Fibroblast of skin of back (primary cell): ENCODE measurements at regions not wholly inside any gene's neighbourhood (a gene's known extent, or its start where the extent isn't known, plus 50 kb on each side); places are given as distances from the start of the nearest gene placed in this dataset.
"Not testable (repeated sequence)": the region's sequence is repeated elsewhere in the genome, so short reads cannot be mapped to it uniquely, and the experiment has no call there.

Source experiments
- DNase-seq: peaks from one replicate; pipeline ENCODE4 v3.0.0-alpha.2; 2013

DNA sequence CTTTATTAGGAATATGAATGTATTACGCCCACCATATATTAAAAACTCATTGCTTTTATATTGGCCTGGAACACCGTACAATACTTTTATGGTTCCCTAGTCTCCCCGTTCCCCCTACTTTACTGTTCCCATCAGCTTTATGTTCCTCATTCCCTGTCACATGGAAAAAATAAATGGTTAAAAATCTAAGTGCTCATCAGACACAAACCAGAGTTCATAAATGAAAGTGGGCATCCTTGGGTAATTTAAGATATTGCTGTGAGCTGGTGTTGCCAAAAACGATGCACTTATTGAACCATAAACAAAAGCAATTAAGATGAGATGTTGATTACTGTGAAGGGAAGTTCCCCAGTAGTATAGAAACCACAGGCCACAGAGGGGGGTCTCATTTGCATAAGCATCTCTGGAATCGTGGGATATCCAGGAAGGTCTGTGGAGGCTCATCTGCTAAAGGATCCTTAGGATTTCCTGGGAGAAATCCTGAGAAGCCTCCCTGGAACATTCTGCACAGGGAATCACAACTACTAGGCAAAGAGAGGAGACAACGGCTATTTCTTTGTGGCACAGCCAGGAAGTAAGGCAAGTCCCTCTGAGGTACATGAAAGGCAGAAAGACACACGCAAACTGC lies 591.4 kb upstream of the CDH11 start:
- DNase-seq: no peak

DNA sequence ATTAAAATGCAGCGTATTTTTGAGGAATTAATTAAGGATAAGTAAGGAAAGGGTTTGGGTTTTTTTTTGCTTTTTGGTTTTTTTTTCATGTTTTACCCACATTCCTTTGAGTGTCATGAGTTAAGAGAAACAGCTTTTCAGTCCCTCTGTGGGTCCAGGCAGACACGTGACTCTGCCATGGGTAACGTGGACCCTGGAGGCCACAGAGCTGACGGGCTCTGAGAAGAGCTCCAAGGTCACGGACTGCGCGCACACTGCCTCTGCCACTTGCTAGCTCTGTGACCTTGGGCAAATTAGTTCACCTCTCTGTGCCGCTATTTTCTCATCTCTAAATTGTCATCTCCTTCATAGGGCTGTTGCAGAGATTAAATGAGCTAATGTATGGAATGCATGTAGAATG lies 588.2 kb upstream of the CDH11 start:
- DNase-seq: no peak

DNA sequence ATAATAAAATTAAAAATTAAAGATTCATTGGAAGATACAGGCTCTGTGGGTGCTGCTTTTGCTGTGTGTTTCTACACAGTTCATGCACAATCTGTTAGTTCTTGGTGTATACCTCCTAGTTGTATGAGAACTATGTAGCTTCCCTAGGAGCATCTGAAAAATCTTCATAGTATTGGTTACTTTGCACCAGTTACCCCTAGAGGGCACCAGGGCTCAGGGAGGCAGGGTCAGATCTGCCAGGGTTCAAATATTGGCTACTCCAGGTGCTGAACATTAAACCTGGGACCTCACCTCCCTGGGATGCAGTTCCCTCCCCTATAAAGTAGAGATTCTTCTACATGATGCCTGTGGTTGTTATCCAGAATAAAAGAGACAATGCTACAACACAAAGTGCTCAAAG lies 583.0 kb upstream of the CDH11 start:
- no peak for DNase-seq

DNA sequence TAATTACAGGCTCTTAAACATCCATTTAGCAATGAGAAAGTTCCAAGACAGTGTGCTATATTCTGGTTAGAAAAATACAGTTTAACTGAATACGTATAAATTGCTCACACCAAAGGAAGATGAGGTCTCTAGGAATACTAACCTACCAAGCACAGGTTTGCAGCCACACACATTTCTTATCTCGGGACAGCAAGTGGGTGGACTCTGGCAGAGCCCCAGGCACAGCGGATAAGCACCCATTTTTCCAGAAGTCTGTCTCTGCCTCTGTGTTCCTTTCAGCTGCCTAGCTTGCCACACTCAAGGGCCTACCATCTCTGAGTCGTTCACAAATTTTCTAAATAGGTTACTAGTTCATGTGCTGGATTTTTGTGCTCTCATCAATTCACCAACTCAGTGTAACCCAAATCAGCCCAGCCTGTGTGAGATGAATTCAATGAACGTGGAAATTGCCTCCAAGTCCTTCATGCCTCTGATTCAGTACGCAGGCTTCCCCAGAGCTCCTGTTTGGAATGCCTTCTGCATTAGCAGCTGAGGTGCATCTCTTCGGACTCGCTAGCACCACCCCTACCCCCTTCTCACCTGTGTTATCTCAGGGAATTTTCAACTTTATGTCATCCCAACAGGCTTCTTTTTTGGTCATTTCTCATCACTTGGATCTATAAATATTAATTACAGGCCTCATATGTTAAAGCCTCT lies 581.0 kb upstream of the CDH11 start:
- no peak for DNase-seq

DNA sequence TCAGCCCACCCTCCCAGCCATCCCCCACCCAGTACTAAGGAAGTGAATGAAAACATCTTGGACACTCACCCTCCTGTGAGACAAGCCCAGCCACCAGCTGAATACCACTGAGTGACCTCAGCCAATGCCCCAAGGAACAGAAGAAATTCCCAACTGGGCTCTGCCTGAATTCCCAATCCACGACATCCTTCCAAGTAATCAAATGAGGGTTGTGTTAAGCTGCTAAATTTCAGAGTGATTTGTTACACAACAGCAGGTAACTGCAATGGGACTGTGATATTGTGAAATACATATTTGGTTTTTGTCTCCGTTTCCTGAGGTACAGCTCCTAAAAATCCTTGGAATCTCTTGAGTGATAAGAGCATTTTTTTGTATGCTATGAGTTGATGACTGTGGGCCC lies 578.7 kb upstream of the CDH11 start:
- peak; percentile 60 for DNase-seq

DNA sequence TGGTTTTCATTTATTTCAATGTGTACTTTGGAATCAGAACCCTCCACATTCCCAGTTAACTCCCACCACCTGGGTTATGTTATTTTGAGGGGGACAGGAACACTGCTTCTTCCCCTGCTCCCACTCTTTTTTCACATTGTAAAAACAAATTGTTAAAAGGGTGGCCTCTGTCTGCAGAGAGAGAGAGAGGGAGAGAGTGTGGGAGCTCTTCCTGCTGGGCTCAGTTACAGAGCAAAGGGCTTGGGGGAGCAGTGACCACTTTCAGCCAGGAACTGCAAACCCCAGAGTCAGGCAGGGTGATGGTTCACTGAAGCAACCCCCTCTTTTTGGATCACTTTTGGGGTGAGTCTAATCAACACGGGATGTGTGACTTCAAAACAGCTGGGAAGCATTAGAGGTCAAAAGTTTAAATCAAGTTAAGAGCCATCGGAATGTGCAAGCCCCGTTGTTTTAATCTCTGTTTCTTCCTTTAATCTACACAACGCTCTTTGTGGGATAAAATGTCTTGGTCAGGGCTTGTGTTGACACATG lies 577.0 kb upstream of the CDH11 start:
- peak; percentile 64 for DNase-seq

DNA sequence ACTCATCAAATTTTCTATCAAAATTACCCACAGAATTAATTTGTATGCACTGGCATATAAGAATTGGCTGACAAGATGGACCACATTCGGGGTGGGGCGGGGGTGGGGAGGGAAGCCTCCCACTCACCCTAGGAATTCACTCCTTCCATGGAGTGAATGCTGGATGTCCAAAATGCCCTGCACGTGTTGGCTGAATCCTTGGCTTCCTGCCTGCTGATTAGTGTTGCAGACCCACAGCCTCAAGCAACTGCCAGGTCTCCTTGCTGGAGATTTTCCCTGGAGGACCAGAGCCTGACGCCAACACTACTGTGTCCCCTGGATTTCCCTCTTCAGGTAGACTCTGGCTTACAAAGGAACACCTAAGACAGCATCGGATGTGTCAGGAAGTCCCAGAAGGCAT lies 575.7 kb upstream of the CDH11 start:
- no peak for DNase-seq

DNA sequence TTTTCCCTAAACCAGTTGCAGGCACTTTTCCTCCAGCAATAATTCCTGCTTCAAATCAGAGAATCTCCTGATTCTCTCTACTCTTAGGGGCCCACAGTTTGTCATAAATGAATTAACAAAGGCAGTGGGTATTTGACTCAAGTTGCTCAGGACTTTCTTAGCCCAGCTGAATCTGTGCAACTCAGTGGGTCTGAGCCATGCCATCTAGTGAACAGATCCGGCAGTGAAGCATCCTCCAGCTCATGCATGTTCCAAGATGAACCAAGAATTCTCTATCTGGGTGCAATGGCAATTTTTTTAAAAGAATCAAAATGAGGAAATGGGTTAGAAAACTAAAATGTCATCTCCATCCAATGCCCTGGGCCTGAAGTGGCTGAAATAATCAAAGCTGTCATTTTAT lies 575.2 kb upstream of the CDH11 start:
- no peak for DNase-seq

DNA sequence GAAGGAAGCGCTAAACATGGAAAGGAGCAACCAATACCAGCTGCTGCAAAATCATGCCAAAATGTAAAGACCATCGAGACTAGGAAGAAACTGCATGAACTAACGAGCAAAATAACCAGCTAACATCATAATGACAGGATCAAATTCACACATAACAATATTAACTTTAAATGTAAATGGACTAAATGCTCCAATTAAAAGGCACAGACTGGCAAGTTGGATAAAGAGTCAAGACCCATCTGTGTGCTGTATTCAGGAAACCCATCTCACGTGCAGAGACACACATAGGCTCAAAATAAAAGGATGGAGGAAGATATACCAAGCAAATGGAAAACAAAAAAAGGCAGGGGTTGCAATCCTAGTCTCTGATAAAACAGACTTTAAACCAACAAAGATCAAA lies 570.0 kb upstream of the CDH11 start:
- not testable (repeated sequence) for DNase-seq

DNA sequence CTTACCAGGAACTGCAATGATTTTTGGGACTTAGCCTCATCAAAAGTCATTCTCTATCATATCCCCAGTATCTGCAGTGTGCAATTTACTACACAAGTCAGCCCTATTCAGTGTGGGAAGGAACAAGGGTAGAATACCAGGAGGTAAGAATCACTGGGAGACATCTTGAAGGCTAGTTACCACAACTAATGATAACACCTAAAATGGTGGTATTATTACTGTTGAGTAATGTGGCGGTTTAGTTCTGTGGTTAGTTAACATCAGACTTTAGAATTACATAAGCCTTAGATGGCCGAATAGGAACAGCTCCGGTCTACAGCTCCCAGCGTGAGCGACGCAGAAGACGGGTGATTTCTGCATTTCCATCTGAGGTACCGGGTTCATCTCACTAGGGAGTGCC lies 567.9 kb upstream of the CDH11 start:
- DNase-seq: no peak

DNA sequence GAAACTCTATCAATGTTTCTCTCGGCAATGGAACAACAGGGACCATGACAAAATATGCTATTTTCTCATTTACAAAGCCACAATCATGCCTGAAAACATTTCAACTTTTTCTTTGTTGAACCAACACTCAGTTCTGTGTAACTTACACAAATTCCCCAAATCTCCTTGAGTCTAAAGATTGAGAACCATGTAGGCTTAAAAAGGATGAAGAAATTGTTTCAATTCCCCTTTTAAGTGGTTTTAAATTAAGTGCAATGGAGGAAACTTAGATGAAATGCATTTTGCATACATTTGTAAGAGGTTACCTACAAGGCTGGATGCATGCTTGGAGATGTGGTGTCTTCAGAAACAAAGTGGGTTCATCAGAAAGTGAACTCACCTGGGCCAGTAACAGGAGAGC lies 566.4 kb upstream of the CDH11 start:
- DNase-seq: no peak

DNA sequence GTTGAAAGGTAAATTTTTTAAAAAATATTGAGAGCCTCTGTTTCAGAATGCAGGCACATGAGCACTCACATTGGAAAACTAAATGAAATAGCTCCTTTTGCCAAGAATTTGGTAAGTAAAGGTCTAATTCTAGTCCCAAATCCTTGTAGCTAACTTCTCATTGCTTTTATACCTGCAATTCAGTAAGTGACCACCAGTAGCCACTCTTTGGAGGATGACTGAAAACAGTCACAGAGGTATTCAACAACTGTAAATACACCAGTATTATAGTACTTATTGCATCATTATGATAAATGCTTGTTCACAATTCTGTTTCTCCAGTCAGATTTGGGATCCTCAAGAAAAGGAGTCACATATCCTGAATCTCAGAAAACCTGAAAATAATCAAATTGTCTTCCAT lies 562.4 kb upstream of the CDH11 start:
- DNase-seq: no peak

DNA sequence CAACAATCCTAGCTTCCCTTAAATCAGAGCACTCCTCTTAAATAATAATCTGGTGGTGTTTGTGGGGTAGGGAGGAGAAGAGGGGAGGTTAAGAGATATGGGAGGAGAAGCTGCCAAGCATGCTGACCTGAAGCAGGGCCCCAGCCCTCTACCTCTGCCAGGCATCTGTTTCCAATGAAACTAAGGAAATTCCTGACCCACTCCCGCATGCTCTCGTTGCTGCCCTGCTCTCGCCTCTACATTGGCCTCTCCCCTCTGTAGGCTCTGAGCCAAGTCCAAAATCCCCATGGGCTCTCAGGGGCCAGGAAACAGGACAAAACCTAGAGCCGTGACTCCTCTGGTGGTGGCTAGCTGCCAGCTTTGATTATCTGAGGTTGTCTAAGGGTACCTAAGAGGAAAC lies 559.5 kb upstream of the CDH11 start:
- DNase-seq: no peak

DNA sequence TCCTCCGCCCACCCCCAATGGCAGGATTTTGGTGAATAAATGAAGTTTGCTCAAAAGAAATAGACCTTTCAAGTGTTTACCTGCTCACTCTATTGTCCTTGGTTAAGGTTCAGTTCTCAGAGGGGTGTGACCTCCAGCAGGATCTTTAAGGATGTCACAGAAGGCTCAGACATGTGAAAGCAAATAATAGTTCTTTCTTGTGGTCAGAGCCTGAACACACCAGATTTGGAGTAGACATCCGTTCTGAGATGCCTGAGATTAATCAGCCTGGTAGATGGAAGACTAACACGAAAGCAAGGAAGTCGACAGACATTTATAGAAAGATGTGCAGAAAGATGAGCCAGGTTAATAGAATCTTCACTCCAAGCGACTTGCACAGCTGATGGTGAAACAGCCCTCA lies 557.9 kb upstream of the CDH11 start:
- no peak for DNase-seq

DNA sequence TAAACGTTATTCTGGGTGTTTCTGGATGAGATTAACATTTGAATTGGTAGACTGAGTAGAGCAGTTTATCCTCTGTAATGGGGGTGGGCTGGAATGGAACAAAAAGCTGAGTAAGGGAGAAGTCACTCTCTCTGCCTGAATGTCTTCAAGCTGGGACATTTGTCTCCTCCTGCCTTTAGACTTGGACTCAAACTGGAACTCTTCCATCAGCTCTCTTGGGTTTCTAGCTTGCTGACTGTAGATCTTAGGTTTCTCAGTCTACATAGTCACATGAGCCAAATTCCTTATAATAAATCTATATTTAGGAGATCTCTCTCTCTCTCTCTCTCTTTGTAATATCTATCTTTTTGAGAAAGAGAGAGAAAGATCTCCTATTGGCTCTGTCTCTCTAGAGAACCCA lies 553.3 kb upstream of the CDH11 start:
- no peak for DNase-seq

DNA sequence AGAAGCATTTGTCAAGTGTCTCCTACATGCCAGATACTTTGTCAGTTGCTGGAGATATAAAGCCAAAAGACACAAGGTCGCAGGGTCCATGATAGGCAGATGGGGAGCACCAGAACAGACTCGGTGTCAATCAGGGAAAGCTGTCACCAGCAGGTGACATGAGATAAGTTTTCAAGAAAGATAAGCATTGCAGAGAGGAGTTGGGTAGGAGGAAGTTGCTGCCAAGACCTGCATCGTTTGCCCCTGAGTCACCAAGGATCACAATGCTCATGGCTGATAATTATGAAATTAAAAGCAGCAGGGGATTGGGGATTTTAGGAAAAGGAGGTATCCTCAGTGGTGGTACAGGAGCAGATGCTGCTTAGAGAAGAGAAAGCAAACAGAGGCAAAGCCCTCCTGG lies 551.1 kb upstream of the CDH11 start:
- DNase-seq: peak; percentile 35

DNA sequence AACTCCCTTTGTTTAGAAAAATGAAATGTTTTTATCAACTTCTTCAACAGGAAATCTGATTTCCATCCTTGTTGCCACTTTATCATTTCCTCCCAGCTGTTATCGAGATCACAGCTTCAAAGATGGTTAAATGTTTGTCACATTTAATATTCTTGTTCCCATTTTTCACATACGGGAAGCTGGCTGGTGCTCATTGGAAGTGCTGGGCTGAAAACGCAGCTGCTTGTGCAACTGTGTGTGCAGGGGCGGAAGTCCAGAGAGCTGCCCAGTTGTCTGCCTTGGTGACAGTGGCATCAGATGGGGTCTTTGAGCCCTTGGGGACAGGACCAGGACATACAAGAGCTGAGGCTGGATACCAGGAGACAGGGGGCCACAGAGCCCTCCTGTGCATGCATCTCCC lies 549.2 kb upstream of the CDH11 start:
- DNase-seq: no peak

DNA sequence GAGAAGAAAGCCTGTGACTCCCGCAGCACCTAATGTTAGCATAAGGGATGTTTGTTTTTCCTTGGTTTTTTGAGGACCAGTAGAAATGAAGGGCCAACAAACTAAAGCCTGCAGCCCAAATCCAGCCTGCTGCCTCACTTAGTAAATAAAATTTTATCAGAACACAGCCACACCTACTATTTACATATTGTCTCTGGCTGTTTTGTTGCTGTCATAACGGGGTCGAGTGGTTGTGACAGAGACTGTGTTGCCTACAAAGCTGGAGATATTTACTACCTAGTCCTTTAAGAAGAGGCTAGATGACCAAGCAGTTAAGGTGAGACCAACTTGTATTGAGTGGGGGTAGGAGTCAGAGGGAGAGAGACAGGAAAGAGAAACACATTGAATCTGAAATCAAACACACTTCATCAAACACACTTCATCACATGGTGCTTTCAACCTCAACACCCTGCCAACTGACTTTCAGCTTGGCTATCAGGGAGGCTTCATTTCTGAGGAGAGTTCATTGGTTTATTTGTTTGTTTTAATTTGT lies 546.3 kb upstream of the CDH11 start:
- no peak for DNase-seq

DNA sequence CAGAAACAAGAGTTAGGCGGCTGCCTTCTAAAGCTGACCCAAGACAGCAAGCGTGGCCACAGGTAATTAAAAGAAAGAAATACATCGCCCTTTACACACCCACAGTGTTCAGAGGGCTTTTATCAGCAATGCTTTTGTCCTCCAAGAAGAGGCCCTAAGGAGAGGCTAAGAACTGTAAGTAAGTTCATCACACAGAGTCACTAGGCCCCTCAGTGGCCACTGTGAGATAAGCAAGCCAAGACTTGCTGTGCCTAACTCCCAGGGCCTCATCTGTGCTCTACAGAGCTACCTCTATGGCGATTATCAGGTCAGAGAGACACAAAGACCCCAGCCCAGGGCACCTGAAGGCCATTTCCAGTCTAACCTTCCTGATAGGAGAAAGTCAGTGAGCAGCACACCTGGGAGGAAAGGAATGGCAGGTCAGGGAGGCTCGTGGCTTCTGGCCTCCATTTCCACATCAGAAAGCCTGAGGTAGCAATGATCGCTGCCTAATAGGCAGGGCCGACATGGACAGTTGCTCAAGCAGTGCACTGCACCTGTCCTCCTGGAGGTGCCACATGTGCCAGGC lies 545.2 kb upstream of the CDH11 start:
- peak; percentile 46 for DNase-seq

DNA sequence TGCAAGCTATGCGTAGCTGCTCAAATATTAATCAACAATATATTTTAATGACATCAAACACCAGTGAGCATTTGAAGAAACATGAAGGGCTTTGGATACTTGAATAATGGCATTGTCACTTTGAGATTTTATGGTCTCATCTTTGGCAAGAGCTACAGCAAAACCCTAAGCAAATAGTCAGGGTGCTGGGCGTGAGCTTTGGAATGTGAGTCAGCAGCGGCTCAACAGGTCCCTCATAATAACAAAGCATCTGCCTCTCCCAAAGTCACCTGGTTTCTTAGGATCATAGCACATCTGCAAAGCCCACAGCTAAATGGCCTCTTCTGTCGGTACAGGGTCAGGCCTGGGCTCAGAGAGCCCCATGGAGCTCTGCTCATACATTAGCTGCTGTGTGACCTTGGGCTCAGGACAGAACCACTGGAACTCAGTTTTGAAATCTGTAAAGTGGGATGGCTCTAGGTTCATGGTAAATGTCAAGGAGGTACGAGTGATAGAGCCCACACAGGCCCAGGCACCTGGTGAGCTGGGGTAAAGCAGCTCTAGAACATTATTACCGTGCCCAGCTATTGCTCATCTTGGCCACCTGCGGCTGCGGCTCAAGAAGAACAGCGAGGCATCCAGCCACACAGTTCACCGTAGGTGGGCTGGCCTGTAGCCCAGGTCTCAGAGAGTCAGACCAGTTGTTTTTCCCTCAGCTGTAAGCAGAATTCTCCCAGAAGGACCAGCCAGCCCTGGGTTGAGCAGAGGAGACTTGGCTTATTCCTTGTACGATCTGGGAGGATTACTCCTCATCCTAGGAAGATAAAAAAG lies 544.5 kb upstream of the CDH11 start:
- DNase-seq: no peak

DNA sequence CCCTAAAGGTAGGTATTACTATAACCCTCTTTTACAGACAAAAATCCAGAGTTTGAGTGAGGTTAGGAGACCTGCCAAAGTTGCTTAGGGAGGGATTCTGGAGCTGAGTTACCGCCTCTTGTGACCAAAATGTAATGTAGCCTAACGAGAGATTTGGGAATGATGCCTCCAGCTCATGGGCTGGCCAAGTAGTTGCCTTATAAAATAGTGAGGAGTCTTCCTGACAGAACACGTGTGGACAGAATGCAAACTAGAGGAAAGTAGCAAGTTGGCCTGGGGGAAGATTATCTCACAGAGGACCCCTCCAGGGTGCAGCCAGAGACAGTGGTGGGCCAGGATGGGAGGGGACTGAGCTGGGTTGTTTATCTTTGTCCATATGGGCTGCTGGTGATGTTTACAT lies 543.7 kb upstream of the CDH11 start:
- no peak for DNase-seq

DNA sequence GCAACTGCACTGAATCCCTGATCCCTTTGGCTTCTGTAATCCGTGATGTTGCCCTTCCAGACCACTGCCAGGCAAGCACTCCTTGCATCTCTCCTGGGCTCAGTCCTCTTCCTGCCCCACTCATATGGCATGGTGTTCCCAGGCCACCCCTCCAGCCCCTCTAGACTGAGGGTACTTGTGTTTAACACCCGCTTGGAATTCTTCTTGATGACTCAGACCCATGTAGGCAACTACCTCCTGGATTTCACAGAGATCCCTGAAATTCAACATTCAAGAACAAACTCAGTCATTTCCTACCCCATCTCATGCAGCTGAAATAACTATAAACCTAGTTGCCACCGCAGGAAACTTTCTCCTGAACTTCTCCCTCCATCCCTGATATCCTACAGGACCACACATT lies 541.9 kb upstream of the CDH11 start:
- peak; percentile 55 for DNase-seq

DNA sequence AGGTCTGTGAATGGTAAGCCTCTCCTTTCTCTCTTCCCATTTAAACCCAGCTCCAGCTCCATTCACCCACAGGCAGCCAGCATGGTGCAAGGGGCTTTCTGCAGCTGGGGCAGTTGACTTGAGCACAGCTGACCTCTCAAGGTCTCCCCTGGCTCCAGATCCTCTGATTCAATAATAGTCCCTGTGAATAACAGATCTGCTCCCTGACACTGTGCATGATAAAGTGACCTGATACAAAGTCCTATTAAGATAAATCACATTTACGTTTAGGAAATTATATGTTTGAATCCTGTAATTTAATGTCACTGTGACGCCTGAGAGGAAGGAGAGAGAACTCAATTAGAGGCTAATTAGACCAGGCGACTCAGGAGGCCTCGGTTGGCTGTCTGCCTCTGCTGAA lies 540.4 kb upstream of the CDH11 start:
- DNase-seq: no peak
